DMS114 treated with DMSO at 0.1 percent for 48 hours (cell line): ENCODE measurements at regions not wholly inside any gene's neighbourhood (a gene's known extent, or its start where the extent isn't known, plus 50 kb on each side); places are given as distances from the start of the nearest gene placed in this dataset.
"Not testable (repeated sequence)": the region's sequence is repeated elsewhere in the genome, so short reads cannot be mapped to it uniquely, and the experiment has no call there.

Source experiments
- DNase-seq: peaks from one replicate; lab custom pipeline; 2025; ENCODE audit not compliant: unreplicated experiment; lab: John Stamatoyannopoulos, UW

DNA sequence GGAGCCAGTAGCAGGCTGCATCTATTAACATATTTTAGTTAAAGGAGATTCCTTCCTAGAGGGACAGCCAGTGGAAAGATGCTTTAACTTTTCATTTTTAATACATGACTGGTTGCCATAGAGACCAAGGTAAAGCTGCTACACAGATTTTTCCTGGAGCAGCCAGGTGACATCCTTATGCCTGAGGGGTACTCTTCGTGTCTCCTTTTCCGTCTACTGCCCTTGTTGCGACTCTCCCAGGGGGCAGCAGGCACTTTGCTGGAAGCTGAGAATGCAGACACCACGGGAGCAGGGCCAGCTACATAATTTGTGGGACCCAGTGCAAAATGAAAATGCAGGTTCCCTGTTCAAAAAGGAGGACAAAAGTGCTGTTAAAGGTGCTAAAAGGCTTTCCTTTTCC lies 340.4 kb downstream of the CEP170 start:
- not testable (repeated sequence) for DNase-seq

DNA sequence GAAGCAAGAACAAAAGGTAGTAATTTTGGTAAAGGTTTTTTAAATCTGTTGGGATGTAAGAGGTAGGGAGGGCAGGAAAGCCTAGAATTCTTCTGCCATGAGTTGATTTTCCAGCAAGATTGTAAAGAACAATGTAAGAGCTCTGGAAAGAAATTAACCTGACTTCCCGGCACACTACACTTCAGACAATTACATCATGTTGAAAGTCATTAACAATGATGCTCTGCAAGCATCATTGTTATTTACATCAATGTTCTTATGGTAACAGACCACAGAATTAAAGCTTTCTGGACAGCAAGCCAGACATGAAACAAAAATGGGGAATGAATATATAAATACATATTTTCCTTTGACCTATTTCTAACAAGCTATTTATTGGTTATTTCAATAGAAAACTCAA lies 342.2 kb downstream of the CEP170 start:
- not testable (repeated sequence) for DNase-seq

DNA sequence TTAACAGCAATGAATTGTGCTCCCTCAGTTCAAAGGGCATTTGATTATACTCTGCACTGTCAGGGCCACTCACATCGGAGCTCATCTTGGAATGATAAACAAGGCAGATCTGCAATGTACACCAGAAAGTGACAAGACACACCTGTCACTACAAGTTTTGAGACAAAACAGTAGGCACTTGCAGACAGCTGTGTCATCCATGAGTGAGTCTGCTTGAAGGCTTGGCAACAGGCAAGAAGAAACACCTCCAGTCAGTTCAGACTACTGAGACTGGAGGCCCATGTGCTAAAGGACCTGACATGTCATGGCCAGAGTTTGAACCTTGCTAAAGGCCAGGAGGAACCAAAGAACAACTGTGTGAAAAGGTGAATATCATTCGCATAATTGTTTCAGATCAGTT lies 354.5 kb downstream of the CEP170 start:
- not testable (repeated sequence) for DNase-seq

DNA sequence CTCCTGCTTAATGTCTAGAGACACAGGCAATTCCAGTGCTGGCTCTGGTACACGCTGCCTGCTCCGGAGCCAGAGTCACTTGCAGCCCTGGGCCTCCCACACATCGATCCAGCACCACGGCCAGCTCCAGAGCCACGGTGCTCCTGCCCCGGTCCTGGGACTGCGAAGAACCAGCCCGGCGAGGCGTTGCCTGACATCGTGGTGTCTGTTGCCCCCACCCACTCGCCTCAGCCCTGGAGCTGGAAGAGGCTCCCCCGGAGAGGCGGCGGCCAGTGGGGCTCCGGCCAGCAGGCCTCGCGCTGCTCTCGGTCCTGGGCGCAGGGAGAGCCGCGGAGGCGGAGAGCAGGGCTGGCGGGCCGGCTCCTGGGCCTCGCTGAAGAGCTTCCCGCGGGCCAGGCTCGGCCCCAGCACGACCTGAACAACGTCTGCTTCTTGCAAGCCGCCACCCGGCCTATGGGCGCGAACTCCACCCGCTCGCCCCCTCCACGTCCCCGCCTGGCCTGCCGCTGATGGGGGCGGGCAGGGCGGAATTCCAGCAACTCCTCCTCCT lies 364.8 kb downstream of the CEP170 start:
- DNase-seq = no peak

DNA sequence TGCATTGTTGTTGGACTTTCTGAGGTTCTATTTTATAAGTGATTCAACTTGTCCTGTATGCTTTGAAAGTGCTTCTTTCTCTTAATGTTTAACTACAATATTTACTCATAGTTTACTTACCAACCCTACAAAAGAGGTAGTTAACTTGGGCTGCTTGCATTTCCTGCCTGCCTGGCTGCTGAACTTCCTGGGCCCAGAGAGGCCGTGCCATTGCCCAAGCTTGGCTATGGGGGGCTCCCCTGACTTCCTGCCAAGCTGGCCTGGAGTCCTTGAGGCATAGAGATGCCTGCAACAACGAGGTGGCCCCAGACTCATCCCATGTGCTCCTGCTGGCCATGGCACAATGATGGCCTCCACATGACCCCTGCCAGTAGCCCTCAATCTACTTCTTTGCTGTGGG lies 361.6 kb upstream of the PLD5 start:
- DNase-seq = no peak

DNA sequence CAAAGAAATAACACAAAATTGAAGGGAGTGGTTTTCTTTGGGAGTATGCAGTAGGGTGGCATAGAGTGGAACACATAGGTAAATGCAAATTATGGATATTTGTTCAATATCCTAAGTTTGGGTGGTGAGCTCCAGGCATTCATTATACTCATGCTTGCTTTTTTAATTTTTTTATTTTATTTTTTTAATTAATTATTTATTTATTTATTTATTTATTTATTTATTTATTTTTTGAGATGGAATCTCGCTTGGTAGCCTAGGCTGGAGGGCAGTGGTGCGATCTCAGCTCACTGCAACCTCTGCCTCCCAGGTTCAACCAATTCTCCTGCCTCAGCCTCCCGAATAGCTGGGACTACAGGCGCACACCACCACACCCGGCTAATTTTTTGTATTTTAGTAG lies 355.5 kb upstream of the PLD5 start:
- DNase-seq = not testable (repeated sequence)

DNA sequence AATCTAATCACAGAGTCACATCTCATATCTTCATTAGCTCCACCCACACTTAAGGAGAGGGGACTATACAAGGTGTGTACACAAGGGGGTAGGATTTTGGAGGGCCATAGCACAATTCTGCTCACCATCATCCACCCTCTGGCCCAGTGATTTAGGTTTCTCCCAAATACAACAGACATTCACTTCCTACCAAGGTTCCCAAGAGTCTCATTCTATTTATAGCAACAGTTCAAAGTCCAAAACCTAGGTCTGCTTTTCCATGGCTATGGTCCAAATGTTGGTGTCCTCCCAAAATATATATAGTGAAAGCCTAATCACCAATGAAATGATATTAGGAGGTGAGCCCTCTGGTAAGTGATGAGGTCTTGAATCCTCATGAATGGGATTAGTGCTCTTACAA lies 353.2 kb upstream of the PLD5 start:
- no peak for DNase-seq

DNA sequence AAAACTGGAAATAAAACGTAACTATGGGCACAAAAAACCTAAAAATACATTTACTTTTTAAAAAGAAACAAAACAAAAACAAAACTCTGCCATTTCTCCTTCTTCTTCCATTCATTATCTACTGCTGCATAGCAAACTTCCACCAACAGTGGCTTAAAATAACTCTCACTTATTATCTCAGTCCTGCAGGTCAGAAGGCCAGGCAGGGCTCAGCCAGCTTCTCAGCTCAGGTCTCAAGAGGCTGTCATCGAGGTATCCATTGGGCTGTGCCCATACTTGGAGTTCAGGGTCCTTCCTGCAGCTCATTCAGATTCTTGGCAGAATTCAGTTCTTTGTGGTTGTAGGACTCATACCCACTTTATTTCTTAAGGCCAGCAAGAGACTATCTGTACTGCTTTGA lies 352.7 kb upstream of the PLD5 start:
- no peak for DNase-seq

DNA sequence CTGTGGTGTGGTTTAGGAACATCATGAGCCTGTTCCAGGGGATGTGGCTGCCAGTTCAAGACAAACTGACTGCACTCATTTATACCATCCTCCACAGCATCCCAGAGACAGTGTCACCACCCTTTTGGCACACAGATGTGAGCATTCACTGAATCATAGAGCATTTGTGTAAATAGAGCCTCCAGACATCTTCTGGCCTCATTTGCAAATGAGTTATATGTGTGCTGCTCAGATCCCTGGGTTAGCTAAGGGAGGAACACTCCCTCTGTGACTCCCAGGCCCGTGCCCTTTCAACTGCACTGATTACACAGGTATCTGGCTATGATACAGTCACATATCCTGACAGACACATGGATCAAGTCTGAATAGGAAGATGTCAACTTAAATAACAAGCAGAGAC lies 351.5 kb upstream of the PLD5 start:
- no peak for DNase-seq

DNA sequence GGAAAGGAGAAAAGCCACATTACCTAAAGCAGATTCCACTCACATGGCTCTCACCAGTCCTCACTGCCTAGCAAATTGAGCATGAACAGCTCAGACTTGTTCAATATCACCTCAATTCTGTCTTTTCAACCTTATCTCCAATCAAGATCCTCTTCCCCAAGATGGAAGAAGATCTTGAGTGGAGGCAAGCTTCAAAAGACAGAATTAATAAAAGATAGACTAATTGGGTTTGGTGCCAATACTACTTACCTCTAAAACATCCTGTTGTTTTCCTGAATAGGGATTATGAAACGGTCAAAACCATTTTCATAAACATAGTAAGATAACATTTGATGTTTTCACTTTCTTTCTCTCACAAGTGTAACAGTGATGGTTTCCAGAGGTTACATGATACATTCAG lies 349.2 kb upstream of the PLD5 start:
- DNase-seq = no peak

DNA sequence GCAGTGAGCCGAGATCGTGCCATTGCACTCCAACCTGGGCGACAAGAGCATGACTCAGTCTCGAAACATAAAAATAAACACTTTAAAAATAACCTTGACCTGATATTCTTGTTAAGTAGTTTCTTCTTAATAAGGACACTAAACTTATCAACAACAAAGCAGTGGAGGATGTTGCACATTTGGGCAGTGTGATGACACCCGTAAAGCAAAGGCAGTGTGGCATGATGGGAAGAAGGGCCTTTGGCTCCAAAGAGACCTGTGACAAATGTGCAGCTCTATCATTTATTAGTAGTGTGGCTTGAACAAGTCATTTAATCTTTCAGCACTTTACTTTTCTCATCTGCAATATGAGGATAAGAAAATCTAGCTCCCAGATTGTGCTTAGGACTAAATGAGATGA lies 348.0 kb upstream of the PLD5 start:
- DNase-seq = no peak

DNA sequence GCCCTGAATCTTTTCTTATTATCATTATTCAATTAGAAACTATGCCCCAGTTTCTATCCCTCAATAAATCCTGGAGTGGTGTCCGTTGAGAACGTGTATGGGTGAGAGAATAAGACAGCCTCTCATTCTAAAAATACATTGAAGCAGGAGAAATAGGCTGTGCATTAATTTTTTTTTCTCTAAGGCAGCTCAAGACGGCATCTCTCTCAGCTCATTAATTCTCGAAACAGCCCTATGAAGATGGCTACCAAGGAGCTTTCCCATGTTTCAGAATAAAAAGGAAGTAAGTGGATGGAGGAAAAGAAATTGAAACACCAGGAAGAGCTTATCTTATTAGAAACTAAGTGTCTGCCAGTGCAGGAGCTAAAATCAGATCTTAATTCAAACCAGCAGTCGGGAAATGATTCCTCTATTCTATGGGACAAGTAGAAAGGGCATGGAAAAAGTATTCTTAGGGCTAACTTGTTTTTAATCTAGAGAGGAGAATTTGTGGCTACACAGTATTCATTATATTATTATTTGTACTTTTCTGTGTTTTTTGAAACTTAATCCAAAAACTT lies 347.1 kb upstream of the PLD5 start:
- no peak for DNase-seq

DNA sequence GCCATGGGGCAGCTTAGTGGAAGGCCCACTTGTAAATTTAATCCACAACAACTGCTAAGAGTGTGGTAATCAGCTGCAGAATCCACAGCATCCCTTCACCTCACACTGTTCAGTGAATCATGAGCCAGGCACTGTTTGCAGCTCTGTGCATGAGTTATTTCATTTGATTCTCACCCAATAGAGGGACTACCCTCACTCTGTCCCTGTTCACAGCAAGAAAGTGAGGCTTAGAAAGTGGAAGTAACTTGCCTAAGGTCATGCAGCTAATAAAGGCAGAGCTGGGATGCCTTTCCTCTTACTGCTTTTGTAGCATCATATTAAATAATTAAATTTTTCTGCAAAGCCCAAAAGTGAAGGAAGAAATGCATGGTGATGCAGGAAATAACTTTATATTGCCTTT lies 346.5 kb upstream of the PLD5 start:
- DNase-seq = no peak

DNA sequence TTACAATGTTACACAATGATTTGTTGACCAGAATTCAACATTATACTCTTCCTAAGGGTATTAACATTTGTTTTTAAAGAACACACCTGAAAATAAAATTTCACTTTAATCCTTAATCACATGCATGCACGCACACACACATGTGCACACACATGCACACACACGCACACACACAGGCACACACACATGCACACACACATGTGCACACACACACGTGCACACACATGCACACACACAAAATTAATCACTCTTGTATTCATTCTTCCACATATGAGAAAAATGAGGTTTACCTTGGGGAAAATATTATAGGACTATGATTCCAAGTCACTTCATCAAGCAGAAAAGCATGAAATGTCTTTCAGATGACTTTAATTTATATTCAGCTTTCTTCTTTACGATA lies 331.8 kb upstream of the PLD5 start:
- DNase-seq = no peak

DNA sequence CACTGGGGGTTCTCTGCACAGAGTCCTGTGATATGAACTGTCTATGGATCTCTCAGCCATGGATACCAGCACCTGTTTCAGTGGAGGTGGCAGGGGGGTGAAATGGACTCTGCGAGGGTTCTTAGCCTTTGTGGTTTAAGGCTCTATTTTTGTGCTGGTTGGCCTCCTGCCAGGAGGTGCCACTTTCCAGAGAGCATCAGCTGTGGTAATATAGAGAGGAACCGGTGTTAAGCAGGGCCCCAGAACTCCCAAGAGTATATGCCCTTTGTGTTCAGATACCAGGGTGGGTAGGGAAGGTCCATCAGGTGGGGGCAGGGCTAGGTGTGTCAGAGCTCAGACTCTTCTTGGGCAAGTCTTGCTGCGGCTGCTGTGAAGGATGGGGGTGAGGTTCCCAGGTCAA lies 330.0 kb upstream of the PLD5 start:
- no peak for DNase-seq

DNA sequence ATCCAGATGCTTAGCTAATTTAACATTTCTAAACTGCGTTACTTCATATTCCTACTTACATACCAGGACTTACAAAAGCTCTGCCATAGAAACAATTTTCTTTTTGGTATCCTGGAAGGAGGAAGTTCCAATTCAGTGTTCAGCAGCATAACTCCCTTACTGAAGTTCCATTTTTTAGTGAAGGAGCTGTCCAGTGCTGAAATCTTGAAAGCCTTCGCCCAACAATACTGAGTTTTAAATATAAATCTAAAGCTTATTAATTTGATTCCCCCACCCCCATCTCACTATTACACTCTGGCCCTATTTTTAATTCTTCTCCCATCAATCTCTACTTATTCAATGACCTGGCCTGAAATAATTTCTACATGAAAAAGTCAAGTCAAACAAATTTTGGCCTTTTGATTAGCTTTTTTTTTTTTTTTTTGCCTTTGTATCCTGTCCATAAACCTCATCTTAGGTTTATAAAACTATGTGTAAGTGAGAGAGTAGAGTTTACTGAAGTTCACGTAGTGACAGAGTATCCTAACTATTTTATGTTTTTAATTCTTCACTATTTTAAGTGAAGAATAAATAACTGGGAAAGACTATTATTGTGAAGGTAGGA lies 323.0 kb upstream of the PLD5 start:
- DNase-seq = no peak

DNA sequence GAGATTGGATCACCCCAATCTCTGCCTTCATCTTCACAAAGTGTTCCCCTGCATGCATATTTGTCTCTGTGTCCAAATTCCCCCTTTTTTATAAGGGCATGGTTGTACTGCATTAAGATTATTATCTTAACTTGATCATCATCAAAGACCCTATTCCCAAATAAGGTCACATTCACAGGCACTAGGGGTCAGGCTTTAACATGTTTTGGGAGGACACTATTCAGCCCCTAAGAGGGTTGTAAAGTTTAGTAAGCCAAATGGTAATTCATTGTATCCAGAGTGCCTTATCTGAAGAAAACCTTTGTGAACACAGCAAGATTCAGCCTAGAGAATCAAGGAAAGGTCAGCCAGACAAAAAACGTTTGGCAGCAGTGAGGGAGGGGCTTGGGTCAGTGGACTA lies 317.6 kb upstream of the PLD5 start:
- no peak for DNase-seq

DNA sequence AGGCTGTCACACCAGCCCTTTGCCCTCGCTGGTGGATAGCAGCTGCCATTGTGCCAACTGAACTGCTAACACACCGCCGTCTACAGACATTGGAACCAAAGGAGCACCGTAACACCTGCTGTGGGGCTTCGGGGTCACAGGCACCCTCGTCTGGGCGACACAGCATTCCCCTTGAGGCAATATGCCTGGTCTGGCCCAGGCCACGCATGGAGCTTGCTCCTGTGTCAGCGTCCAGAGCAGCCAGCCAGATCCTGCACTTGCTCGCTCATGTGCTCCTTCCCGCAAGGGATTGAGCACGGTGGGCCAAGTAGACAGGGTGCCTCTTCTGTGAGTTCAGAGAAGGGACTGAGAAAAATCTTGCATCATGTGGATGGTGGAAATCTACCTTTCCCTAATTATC lies 314.6 kb upstream of the PLD5 start:
- DNase-seq = no peak

DNA sequence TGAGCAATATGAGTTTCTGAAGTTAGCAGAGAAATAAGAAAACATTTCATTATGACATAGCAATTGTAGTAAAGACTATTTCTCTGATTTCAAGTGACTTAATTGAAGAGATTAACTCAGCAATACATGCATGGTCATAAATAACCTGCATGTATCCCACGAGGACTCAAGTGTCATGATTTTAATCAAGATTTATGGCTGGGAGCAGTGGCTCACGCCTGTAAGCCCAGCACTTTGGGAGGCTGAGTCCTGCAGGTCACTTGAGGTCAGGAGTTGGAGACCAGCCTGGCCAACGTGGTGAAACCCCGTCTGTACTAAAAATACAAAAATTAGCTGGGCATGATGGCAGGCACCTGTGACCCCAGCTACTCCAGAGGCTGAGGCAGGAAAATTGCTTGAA lies 311.9 kb upstream of the PLD5 start:
- DNase-seq = no peak

DNA sequence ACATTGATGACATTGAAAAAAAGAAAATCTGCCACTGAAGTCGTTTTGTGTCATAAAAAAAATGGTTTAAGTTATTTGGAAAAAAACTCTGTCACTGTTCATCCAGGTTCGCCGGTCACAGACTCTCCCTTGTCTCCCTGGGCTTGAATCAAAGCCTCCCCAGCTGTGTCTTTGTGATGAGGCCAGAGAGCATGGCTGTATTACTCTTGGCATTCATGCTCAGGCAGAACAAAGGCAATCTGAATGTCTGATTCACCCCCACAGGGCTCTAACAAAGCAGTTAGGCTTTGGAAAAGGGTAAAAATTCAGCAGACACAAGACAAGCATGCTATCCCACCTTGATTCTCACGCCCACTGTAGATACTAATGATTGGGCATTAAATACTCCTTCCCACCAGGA lies 304.3 kb upstream of the PLD5 start:
- DNase-seq = no peak

DNA sequence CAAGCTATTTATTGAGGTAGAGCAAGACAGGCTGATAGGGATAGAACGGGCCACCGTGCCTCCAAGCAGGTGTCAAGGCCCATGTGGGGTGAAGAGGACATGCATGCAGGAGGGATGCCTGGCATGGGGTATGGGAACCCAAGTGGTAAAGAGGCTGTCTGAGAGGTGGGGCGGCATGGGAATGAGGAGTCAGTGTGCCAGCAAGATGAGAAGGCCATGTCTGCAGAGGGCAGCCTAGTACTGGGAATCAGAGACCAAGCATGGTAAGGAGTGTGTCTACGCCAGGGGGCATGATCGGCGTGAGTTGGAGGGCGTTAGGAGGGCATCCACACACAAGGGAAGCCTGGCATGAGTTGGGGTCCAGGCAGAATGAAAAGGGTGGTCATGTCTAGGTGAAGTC lies 303.7 kb upstream of the PLD5 start:
- peak; percentile 2 for DNase-seq

DNA sequence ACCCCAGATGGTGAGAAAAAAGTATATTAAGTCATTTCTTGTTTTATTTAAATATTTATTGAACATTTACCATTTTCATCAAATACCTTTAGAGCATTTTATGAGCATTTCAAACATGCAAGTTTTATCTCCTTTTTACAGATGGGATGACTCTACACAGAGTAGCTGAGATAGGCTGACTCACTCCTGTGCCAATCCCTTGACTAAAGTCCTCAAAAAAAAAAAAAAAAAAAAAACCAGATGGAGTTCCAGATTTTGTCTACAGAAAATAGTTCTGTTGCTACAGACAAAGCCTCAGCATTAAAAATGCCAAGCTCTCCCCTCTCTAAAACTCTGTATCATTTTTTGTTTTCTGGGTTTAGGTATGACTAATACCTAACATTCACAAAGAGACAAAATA lies 303.0 kb upstream of the PLD5 start:
- no peak for DNase-seq

DNA sequence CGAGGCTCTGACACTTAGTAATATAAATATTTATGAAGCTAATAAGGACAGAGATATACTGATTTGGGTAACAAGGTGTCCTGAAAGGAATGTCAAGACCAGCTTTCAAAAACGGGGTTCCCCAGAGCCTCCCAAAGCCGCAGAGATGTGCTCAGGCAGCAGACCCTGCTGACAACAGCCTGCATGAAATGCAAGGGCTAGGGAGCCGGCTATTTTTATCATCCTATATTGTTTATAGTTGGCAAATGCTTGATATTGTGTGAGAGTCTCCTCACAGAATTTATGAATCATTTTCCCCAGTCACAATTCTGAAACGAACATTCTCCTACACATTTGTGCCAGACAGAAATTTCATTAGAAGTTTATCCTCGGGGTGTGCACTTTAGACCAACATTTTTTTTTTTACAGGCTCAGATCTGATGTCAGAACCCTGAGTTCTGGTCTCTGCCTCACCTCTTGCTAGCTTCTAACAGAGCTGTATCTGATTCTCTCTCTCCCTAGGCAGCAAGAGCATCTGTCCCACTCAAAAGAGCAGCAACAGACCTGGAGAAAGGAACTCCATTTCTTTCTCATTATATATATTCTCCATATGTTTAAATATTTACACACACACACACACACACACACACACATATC lies 302.3 kb upstream of the PLD5 start:
- DNase-seq = no peak
